ENCODE measurements at regions not wholly inside any gene's neighbourhood (a gene's known extent, or its start where the extent isn't known, plus 50 kb on each side); places are given as distances from the start of the nearest gene placed in this dataset.

GRCh38 chr2:18304849-18305248, 255.6 kb downstream of the RDH14 start:
- TF ChIP-seq EZH2phosphoT487 (IDR thresholded peaks at IDR 0.05; ENCODE audit: insufficient read depth, low read depth) (no peak), EZH2 (IDR thresholded peaks at IDR 0.05; ENCODE audit: insufficient read depth, poor library complexity, severe bottlenecking) (no peak)

Data from GM23248 (cell line).